PC-9 (cell line): ENCODE measurements at regions not wholly inside any gene's neighbourhood (a gene's known extent, or its start where the extent isn't known, plus 50 kb on each side); places are given as distances from the start of the nearest gene placed in this dataset.

ENCODE experiments used
- CTCF ChIP-seq: fragments of 200-600 bp; sonication (generic); conservative IDR thresholded peaks from 2 replicates; pipeline ENCODE4 v1.6.1; 2017; ENCODE audit warnings: mixed run types, antibody characterized with exemption, mild to moderate bottlenecking, moderate library complexity
- EZH2 ChIP-seq: fragments of 200-600 bp; sonication (generic); IDR thresholded peaks from 2 replicates; pipeline ENCODE4 v1.8.0; 2017; ENCODE audit warnings: antibody characterized with exemption, low read depth

- no peak for TF ChIP-seq EZH2
- no peak for TF ChIP-seq CTCF
These were observed 132.2 kb upstream of the NOX3 start for GRCh38 chr6:155587817-155588216.
